Stomach (tissue), 4 donors: ENCODE measurements at regions not wholly inside any gene's neighbourhood (a gene's known extent, or its start where the extent isn't known, plus 50 kb on each side); places are given as distances from the start of the nearest gene placed in this dataset.

ENCODE experiments used
- EP300 ChIP-seq: sonication (generic); formaldehyde crosslinking; IDR thresholded peaks from one replicate; pipeline ENCODE4 v1.6.1; 2017; ENCODE audit warnings: antibody characterized with exemption
- POLR2A ChIP-seq, 4 donors: fragments of 450-650 bp; IDR thresholded peaks; one replicate each; pipeline ENCODE4 v1.6.1; 2016; ENCODE audit warnings: antibody characterized with exemption in 4 of 4, control low read depth in 2 of 4, mild to moderate bottlenecking in 1 of 4, moderate library complexity in 1 of 4
- POLR2AphosphoS5 ChIP-seq, 3 donors: sonication (generic); formaldehyde crosslinking; IDR thresholded peaks; one replicate each; pipeline ENCODE4 v1.6.1; 2016; ENCODE audit warnings: antibody characterized with exemption in 3 of 3
- TF ChIP-seq, protein P1 (sequence below), 7 experiments: fragments of 450-650 bp in 4 of 7; fragments of 200-600 bp in 3 of 7; sonication (generic) in 3 of 7; IDR thresholded peaks; one replicate each; pipeline ENCODE4 v1.5.1; 2016 to 2019; ENCODE audit warnings: antibody characterized with exemption in 7 of 7, control low read depth in 2 of 7, mild to moderate bottlenecking in 1 of 7

DNA sequence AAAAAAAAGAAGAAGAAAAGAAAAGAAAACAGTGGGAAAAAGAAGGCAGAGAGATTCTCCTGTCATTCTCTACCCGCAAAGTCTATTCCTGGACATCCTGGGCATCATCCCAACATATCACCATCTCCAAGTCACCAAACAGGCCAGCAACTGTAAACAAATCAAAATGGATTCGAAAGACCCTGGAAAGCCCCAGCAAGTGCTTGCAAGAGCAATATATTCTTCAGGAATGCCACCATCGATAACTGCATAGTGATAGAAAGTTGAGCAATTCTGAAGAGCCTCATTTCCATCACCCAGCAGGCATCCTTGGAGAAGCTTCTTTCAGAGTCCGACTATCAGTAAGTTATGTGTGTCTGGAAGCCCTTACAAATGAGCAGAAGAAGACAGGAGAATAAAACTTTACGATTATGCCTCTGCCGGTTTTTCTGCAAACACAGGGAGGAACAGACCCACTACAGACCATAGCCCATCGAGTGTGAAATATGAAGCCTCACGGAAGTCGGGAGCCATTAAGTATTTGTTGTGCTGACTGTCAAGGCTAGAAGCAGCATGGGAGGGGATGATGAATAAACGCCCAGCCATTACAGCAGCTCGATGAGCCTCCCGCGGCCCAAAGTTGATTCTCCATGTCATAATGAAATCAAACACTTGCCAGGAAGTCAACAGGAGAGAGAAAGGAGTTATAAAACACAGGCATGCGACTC is 64.5 kb upstream of the SEC14L1 start:
- TF ChIP-seq, protein P1, sequence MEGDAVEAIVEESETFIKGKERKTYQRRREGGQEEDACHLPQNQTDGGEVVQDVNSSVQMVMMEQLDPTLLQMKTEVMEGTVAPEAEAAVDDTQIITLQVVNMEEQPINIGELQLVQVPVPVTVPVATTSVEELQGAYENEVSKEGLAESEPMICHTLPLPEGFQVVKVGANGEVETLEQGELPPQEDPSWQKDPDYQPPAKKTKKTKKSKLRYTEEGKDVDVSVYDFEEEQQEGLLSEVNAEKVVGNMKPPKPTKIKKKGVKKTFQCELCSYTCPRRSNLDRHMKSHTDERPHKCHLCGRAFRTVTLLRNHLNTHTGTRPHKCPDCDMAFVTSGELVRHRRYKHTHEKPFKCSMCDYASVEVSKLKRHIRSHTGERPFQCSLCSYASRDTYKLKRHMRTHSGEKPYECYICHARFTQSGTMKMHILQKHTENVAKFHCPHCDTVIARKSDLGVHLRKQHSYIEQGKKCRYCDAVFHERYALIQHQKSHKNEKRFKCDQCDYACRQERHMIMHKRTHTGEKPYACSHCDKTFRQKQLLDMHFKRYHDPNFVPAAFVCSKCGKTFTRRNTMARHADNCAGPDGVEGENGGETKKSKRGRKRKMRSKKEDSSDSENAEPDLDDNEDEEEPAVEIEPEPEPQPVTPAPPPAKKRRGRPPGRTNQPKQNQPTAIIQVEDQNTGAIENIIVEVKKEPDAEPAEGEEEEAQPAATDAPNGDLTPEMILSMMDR (IDR thresholded peaks at IDR 0.05) = no peak
- TF ChIP-seq POLR2A (IDR thresholded peaks at IDR 0.05) (no peak), POLR2AphosphoS5 (IDR thresholded peaks at IDR 0.05) (no peak), EP300 (no peak)
